Astrocyte (in vitro differentiated cells and primary cell): ENCODE measurements at regions not wholly inside any gene's neighbourhood (a gene's known extent, or its start where the extent isn't known, plus 50 kb on each side); places are given as distances from the start of the nearest gene placed in this dataset.

ENCODE experiments used
- CTCF ChIP-seq: IDR thresholded peaks from 2 replicates; pipeline ENCODE4 v1.5.1; 2011; ENCODE audit warnings: low read depth, mild to moderate bottlenecking, inconsistent platforms, low read length, moderate library complexity; ENCODE audit not compliant: insufficient read depth
- EZH2 ChIP-seq: IDR thresholded peaks from 2 replicates; pipeline ENCODE4 v1.6.1; 2012; ENCODE audit warnings: mild to moderate bottlenecking, low read length, inconsistent platforms; ENCODE audit not compliant: insufficient read depth

GRCh38 chr3:163364717-163365116 lies 1713.6 kb downstream of the SI start:
- TF ChIP-seq CTCF (no peak), EZH2 (no peak)
